VCaP (cell line): ENCODE measurements at regions not wholly inside any gene's neighbourhood (a gene's known extent, or its start where the extent isn't known, plus 50 kb on each side); places are given as distances from the start of the nearest gene placed in this dataset.
"Not testable (repeated sequence)": the region's sequence is repeated elsewhere in the genome, so short reads cannot be mapped to it uniquely, and the experiment has no call there.

Experiments
- H3K27ac ChIP-seq: fragments of 450-650 bp; 2 replicates; pipeline ENCODE4 v1.5.1; 2017
- TF ChIP-seq, protein P1 (sequence below): fragments of 450-650 bp; conservative IDR thresholded peaks from 2 replicates; pipeline ENCODE4 v1.5.1; 2017; ENCODE audit warnings: mild to moderate bottlenecking, moderate library complexity

DNA sequence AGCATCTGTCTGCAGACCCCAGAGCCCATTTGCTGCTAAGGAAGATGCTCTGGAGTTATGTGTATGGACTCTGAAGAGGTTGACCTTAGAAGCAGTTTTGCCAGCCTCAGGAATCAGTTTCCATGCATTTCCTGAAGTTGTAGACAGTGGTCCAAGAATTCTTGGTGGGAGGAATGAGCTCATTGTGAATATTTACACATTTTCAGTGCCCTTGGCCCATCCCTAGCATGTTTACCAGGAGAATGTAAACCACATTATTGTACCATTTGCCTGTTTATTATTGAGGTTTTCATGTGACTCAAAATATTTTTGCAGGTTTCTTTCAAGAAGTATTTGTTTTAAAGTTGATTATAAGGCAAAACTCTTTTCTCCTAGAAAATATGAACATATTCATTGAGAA is 93.8 kb downstream of the NXNL2 start:
- no peak overlapping the region for H3K27ac ChIP-seq
- TF ChIP-seq, protein P1, sequence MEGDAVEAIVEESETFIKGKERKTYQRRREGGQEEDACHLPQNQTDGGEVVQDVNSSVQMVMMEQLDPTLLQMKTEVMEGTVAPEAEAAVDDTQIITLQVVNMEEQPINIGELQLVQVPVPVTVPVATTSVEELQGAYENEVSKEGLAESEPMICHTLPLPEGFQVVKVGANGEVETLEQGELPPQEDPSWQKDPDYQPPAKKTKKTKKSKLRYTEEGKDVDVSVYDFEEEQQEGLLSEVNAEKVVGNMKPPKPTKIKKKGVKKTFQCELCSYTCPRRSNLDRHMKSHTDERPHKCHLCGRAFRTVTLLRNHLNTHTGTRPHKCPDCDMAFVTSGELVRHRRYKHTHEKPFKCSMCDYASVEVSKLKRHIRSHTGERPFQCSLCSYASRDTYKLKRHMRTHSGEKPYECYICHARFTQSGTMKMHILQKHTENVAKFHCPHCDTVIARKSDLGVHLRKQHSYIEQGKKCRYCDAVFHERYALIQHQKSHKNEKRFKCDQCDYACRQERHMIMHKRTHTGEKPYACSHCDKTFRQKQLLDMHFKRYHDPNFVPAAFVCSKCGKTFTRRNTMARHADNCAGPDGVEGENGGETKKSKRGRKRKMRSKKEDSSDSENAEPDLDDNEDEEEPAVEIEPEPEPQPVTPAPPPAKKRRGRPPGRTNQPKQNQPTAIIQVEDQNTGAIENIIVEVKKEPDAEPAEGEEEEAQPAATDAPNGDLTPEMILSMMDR, result no peak

DNA sequence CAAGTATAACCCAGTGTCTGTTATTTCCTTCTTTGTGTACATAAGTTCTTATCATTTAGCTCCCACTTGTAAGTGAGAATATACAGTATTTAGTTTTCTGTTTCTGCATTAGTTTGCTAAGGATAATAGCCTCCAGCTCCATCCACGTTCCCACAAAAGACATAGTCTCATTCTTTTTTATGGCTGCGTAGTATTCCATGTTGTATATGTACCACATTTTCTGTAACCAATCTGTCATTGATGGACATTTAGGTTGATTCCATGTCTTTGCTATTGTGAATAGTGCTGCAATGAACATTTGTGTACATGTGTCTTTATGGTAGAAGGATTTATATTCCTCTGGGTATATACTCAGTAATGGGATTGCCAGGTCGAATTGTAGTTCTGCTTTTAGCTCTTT is 95.6 kb downstream of the NXNL2 start:
- H3K27ac ChIP-seq, result not testable (repeated sequence)

DNA sequence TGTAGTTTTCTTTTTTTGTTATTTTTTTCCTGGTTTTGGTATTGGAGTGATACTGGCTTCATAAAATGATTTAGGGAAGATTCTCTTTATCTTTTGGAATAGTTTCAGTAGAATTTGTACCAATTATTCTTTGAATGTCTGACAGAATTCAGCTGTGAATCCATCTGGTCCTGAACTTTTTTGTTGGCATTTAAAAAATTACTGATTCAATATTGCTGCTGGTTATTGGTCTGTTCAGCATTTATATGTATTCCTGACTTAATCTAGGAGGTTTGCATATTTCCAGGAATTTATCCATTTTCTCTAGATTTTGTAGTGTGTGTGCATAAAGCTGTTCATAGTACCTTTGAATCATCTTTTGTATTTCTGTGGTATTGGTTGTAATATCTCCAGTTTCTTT is 100.2 kb downstream of the NXNL2 start:
- TF ChIP-seq, protein P1, result no peak
- H3K27ac ChIP-seq, result no peak overlapping the region

DNA sequence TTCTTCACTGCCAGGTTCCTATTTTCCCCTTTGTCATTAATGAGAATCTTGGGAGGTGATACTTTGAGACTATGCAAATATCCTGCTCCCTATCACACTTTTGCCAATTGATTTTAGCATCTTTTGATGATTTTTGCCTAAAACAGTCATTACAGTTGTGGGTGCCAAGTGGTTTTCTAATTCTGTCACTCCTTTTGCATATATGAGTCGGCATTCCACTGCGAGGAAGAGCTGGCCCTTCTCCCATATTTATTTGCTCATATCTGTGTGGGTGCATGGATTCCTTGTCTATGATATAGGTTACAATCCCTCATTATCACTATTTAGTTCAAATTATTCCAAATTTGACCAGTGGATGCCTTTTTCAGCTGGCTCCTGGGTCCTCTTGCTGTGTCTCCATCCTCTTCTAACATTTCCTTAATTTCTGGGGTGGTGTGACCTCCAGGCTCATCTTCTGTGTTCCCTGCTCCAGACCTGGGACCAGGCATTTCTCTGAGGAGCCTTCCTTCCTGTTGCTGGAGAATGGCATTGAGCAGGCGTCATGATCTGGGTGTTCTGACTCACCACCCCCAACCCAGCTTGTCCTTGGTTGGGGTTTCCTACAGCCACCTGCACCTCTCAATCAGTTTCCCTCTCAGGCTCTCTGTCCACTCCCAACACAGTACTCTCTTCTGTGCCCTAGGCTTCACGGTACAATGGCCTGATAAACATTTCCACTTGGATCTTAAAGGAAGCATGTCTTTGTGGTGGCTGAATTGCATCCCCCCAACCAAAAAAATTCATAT is 106.7 kb downstream of the NXNL2 start:
- TF ChIP-seq, protein P1, result no peak

DNA sequence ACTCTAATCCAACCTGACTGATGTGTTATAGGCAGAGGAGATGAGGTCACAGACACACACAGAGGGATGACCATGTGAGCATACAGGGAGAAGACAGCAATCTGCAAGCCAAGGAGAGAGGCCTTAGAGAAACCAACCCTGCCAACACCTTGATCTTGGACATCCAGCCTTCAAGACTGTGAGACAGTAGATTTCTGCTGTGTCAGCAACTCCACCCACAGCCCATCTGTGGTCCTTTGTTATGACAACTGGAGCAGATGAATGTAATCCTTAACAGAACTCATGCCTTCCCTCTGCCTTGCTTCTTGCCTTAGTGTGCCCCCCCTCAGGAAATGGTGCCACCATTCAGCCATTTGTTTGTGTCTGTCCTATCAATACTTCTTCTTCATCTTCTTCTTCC is 107.4 kb downstream of the NXNL2 start:
- no peak overlapping the region for H3K27ac ChIP-seq
- TF ChIP-seq, protein P1, result no peak

More for the DNA sequence above, 106.7 kb downstream of the NXNL2 start:
- H3K27ac ChIP-seq, result no peak overlapping the region

DNA sequence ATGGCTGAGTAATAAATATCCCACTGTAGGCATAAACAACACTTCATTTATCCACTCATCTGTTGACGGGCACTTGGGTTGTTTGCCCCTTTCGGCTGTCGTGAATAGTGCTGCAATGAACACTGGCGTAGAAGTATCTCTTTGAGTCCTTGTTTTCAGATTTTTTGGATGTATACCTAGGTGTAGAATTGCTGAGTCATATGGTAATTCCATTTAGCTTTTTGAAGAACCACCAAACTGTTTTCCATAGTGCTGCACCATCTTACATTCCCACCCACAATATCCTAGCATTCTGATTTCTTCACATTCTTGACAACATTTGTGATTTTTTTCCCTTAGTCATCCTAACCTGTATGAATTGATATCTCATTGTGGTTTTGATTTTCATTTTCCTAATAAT is 109.0 kb downstream of the NXNL2 start:
- TF ChIP-seq, protein P1, result no peak
- no peak overlapping the region for H3K27ac ChIP-seq

DNA sequence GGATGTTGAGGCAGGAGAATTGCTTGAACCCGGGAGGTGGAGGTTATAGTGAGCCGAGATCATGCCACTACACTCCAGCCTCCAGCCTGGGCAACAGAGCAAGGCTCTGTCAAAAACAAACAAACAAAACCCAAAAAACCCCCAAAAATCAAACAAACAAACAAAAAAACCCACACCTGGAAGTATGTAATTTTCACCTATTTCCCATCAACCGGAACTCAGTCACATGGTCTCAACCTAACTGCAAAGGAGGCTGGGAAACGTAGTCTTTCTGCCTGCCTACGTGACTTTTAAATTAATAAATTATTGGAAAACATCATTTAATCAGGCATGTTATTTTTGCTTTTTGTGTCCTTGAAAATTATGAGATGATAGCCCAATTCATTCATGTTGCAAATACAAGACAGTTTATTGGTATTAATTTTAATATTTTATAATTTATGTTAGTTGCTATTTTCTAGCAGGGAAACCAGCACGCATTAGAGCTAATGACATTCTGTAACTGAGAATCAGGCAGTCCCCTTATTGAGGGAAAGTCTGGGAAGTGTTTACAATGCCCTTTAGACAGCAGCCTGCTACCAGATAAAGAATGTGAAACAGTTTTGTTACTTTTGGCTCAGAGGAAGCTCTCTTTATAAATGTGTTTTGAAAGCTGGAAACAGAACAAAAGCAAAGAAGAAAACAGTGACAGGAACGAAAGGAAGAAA is 110.3 kb downstream of the NXNL2 start:
- TF ChIP-seq, protein P1, result no peak
- H3K27ac ChIP-seq, result no peak overlapping the region

DNA sequence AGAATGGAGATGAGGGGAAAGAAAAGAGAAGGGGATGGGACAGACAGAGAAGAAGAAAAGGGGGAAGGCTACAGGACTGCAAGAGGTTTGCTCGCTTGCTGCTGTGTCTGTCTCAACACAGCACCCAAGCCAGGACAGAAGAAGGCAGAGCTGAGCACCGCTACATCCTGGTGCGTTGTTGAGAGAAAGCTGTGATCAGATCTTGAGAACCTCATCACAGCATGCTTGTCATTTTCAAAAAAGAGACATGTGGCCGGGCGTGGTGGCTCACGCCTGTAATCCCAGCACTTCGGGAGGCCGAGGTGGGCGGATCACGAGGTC is 110.9 kb downstream of the NXNL2 start:
- TF ChIP-seq, protein P1, result no peak
- H3K27ac ChIP-seq, result no peak overlapping the region
